Skeletal muscle tissue (tissue), 3 donors: ENCODE measurements at regions not wholly inside any gene's neighbourhood (a gene's known extent, or its start where the extent isn't known, plus 50 kb on each side); places are given as distances from the start of the nearest gene placed in this dataset.

ENCODE experiments used
- H3K27ac ChIP-seq: one replicate; pipeline ENCODE4 v1.7.0; 2013; ENCODE audit warnings: mild to moderate bottlenecking, low read depth, low read length, inconsistent platforms
- H3K27me3 ChIP-seq, 3 donors: one replicate each; pipeline ENCODE4 v1.7.0; 2013; ENCODE audit warnings: low read length in 3 of 3; ENCODE audit not compliant: control insufficient read depth in 3 of 3, insufficient read depth in 3 of 3
- H3K36me3 ChIP-seq, 3 donors: one replicate each; pipeline ENCODE4 v1.7.0; 2013; ENCODE audit warnings: low read length in 3 of 3; ENCODE audit not compliant: control insufficient read depth in 3 of 3, insufficient read depth in 3 of 3
- H3K4me1 ChIP-seq, 3 donors: one replicate each; pipeline ENCODE4 v1.7.0; 2013; ENCODE audit warnings: low read length in 3 of 3, mild to moderate bottlenecking in 3 of 3; ENCODE audit not compliant: control insufficient read depth in 3 of 3, insufficient read depth in 3 of 3
- H3K4me3 ChIP-seq, 3 donors: one replicate each; pipeline ENCODE4 v1.7.0; 2013; ENCODE audit warnings: low read length in 3 of 3
- H3K9ac ChIP-seq, 3 donors: one replicate each; pipeline ENCODE4 v1.7.0; 2013; ENCODE audit warnings: low read length in 3 of 3, mild to moderate bottlenecking in 3 of 3, moderate library complexity in 2 of 3, low read depth in 1 of 3
- H3K9me3 ChIP-seq, 3 donors: one replicate each; pipeline ENCODE4 v1.7.0; 2013; ENCODE audit warnings: low read length in 3 of 3; ENCODE audit not compliant: control insufficient read depth in 3 of 3
- donor health status: Osteomylitis.

GRCh38 chr9:134536101-134536900 lies 105.3 kb upstream of the COL5A1 start:
- peaks cover 30 to 64% (median 40%) of the 10 kb centered on the region in 3 donors for H3K27me3 ChIP-seq
- H3K9ac ChIP-seq, result no peak overlapping the region
- H3K4me1 ChIP-seq, result peaks cover 0 to 6% (median 3%) of the 10 kb centered on the region in 3 donors
- no peak overlapping the region for H3K27ac ChIP-seq
- peaks cover 0 to 2% (median 0%) of the 10 kb centered on the region in 3 donors for H3K9me3 ChIP-seq
- no peaks in the 10 kb centered on the region for H3K36me3 ChIP-seq
- H3K4me3 ChIP-seq, result no peak overlapping the region

DNA sequence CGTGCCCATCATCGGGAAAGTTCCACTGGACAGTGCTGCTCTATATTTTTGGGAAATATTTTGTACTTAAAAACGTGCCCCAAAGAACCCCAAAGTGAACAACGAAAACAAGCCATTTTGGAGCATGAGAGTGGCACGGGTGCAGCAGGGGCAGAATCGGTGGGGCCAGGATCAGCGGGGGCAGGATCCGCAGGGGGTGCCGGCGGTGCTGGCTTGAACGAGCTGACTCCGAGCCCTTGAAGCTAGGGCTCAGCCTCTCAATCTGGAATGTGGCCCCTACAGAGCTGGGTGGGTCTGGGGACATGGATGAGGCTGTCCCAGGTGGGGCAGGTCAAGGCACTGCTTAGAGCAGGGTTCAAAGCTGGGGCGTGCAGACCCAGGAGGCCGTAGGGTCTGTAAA lies 104.7 kb upstream of the COL5A1 start:
- H3K4me3 ChIP-seq, result no peak overlapping the region
- H3K9me3 ChIP-seq, result peaks cover 0 to 2% (median 0%) of the 10 kb centered on the region in 3 donors
- peaks cover 30 to 67% (median 40%) of the 10 kb centered on the region in 3 donors for H3K27me3 ChIP-seq
- no peak overlapping the region for H3K27ac ChIP-seq
- H3K36me3 ChIP-seq, result no peaks in the 10 kb centered on the region
- H3K9ac ChIP-seq, result no peak overlapping the region
- H3K4me1 ChIP-seq, result peaks cover 0 to 6% (median 3%) of the 10 kb centered on the region in 3 donors

DNA sequence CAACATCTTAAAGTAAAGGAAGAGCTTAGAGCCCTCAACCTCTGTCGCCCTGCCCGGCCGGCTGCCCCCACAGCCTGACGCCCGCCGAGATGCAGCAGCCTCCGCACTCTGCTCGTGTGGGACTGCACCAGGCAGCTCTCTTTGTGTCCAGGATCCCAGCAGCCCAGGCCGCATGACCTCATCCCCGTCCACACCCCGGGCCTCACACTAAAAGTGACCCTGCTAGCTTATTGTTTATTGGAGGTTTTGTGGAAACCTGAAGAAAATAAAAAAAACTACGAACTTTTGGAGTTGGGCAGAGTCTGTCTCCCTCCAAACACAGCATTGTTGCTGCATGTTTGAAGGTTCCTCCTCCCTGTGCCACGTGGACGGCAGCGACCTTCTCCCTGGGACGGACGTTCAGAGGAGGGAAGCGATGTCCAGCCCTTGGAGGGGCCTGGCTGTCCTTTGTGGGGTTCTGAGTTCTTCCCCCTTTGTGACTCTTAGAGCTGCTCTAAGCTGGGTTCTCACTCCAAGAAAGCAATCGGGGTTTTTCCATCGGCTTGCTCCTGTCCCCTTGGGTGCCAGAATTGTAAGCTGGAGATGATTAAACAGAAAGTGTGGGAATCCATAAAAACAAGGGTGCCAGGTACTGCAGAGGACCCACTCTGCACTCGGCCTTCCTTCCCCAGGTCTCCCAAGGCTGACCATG lies 103.5 kb upstream of the COL5A1 start:
- peaks cover 35 to 67% (median 40%) of the 10 kb centered on the region in 3 donors for H3K27me3 ChIP-seq
- peaks cover 0 to 6% (median 3%) of the 10 kb centered on the region in 3 donors for H3K4me1 ChIP-seq
- no peak overlapping the region for H3K4me3 ChIP-seq
- peaks cover 0 to 2% (median 0%) of the 10 kb centered on the region in 3 donors for H3K9me3 ChIP-seq
- H3K27ac ChIP-seq, result peak overlapping the region; percentile 40
- no peaks in the 10 kb centered on the region for H3K36me3 ChIP-seq
- H3K9ac ChIP-seq, result no peak overlapping the region

- no peaks in the 10 kb centered on the region for H3K36me3 ChIP-seq
- peaks cover 0 to 6% (median 3%) of the 10 kb centered on the region in 3 donors for H3K4me1 ChIP-seq
- H3K9me3 ChIP-seq, result no peaks in the 10 kb centered on the region
- H3K4me3 ChIP-seq, result no peak overlapping the region
- H3K27ac ChIP-seq, result no peak overlapping the region
- H3K9ac ChIP-seq, result no peak overlapping the region
- peaks cover 28 to 63% (median 43%) of the 10 kb centered on the region in 3 donors for H3K27me3 ChIP-seq
Observed at GRCh38 chr9:134538856-134539566, 102.6 kb upstream of the COL5A1 start.

DNA sequence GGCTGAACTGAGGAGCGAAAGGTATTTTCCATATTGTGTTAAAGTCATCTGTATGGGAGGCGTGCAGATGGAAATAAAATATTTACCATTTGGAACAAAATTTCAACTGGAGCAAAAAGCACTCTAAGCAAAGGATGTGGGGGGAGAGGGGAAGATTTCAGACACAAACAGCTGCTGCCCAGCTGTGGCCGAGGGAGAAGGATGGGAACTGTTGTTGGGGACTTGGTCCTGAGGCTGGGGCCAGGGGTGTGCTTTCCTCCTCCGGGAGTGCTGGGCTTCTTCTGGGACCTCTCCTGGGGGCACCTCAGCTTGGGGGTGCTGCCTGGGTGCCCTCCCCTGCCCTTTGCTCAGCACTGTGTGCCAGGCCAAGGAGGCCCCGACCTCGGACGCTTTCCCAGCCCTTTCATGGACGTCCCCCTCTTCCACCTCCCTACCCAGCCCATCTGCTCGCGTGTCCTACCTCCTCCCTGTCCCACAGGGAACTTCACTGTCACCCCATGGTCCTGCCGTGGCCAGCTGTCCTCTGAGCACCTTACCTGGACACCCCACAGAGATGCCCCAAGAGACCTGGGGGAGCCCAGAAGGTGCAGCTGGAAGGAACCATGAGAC lies 101.9 kb upstream of the COL5A1 start:
- Histone ChIP-seq H3K27ac (no peak overlapping the region), H3K4me1 (peaks cover 2 to 6% (median 3%) of the 10 kb centered on the region in 3 donors), H3K9me3 (no peaks in the 10 kb centered on the region), H3K36me3 (no peaks in the 10 kb centered on the region), H3K9ac (no peak overlapping the region), H3K27me3 (peaks cover 30 to 63% (median 41%) of the 10 kb centered on the region in 3 donors), H3K4me3 (no peak overlapping the region)

- H3K9me3 ChIP-seq, result no peaks in the 10 kb centered on the region
- peaks cover 30 to 62% (median 47%) of the 10 kb centered on the region in 3 donors for H3K27me3 ChIP-seq
- H3K36me3 ChIP-seq, result no peaks in the 10 kb centered on the region
- peaks cover 2 to 10% (median 5%) of the 10 kb centered on the region in 3 donors for H3K4me1 ChIP-seq
- H3K9ac ChIP-seq, result no peak overlapping the region
- H3K27ac ChIP-seq, result no peak overlapping the region
- H3K4me3 ChIP-seq, result no peak overlapping the region
Observed at GRCh38 chr9:134540276-134541096, 101.1 kb upstream of the COL5A1 start.

DNA sequence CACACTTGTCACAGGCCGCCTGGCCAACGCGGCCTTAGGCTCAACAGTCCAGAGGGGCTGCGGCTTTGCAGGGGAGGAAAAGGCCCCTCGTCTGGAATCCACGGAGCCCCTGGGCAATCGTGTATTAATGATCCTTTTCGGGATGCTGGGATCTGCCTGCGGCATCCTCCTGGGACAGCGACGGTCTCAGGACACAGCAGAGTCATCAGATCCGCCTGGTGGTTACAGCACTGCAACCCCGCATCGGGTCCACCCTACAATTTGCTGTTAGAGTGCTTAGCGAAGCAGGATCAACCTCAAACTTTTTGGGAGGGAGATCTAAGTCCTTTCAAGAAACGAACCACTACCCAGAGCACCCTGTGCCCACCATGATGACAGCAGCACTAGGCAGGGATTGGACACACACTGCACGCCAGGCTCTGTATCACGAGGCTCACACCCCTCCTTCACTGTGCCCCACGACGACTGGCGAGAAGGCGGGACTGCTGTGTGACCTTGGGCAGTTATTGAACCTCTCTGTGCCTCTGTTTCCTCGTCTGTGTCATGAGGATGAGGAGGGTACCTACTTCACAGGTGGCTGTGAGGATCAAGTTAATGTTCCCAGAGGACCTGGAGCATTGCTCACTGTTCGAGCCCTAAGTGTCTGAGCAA lies 100.4 kb upstream of the COL5A1 start:
- H3K4me3 ChIP-seq, result no peak overlapping the region
- peaks cover 5 to 18% (median 12%) of the 10 kb centered on the region in 3 donors for H3K4me1 ChIP-seq
- H3K27ac ChIP-seq, result no peak overlapping the region
- no peaks in the 10 kb centered on the region for H3K36me3 ChIP-seq
- peaks cover 34 to 64% (median 51%) of the 10 kb centered on the region in 3 donors for H3K27me3 ChIP-seq
- H3K9ac ChIP-seq, result no peak overlapping the region
- no peaks in the 10 kb centered on the region for H3K9me3 ChIP-seq

DNA sequence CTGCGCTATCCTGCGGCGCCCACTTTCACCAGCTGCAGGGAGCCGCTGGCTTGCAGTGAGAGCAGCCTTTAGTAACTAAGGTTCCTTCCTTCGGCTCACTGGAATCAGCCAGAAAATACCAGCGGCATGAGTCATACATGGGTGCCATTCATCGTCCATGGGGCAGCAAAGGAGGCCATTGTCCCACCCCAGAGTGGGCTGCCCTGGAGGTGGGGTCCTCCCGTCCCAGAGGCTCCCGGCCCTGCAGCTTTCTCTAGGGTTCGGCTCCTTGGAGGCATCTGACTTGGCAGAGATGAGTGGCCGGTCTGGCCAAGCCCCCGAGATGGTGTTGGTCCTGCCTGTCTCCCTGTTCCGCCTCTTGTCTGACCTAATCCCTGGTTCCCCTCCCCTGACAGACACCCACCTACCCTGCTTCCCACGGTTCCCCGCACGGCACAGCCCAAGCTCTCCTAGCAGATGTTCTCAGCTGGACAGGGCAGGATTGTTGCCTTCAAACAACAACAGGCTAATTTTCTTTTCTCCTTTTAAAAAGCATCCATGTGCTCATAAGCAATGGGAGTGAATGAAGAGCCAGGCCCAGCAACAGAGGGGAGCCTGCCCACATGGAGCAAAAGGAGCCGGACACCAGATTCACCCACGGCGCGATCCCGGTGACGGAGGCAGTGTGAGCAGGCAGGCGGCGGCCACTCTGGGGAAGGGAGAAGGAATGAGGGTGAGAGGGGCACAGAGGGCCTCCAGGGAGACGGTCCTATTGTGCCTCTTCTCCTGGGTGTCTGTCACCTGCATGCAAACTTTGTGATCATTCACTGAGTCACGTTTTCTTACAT lies 97.0 kb upstream of the COL5A1 start:
- no peaks in the 10 kb centered on the region for H3K36me3 ChIP-seq
- H3K9ac ChIP-seq, result no peak overlapping the region
- peak overlapping the region; percentile 68 for H3K27ac ChIP-seq
- peaks cover 37 to 63% (median 39%) of the 10 kb centered on the region in 3 donors for H3K27me3 ChIP-seq
- no peaks in the 10 kb centered on the region for H3K9me3 ChIP-seq
- H3K4me3 ChIP-seq, result no peak overlapping the region
- H3K4me1 ChIP-seq, result peaks cover 6 to 15% (median 10%) of the 10 kb centered on the region in 3 donors
